Frontal cortex (tissue), 3 donors: ENCODE measurements at regions not wholly inside any gene's neighbourhood (a gene's known extent, or its start where the extent isn't known, plus 50 kb on each side); places are given as distances from the start of the nearest gene placed in this dataset.
A peak's percentile ranks its signal among the peaks of the same experiment; 100 is the strongest.

Source experiments
- DNase-seq, 2 donors: peaks; one replicate each; pipeline ENCODE4 v3.0.0; 2012; ENCODE audit warnings: low spot score in 2 of 2
- FAIRE-seq: peaks from 2 replicates; lab custom pipeline; 2012; peaks lifted over from hg19 to GRCh38; lab: Jason Lieb, UNC
- donor health status: control.
- donor health status: control.
- donor health status: control.

- DNase-seq (no peak), FAIRE-seq (no peak)
Measured at GRCh38 chr6:164419099-164419498, 890.3 kb downstream of the C6orf118 start.

- DNase-seq (no peak), FAIRE-seq (no peak)
Measured at GRCh38 chr6:164418262-164418588, 891.2 kb downstream of the C6orf118 start.

GRCh38 chr6:164417537-164418261, 891.7 kb downstream of the C6orf118 start:
- no peak for FAIRE-seq
- no peak for DNase-seq

- FAIRE-seq (no peak), DNase-seq (no peak)
Measured at GRCh38 chr6:164415832-164416563, 893.4 kb downstream of the C6orf118 start.

GRCh38 chr6:164414695-164415094, 894.7 kb downstream of the C6orf118 start:
- DNase-seq (no peak), FAIRE-seq (no peak)

GRCh38 chr6:164412566-164412965, 896.8 kb downstream of the C6orf118 start:
- no peak for FAIRE-seq
- DNase-seq, result no peak

- FAIRE-seq (no peak), DNase-seq (no peak)
Measured at GRCh38 chr6:164410017-164410416, 899.4 kb downstream of the C6orf118 start.

- FAIRE-seq (no peak), DNase-seq (no peak)
Measured at GRCh38 chr6:164409309-164410009, 899.9 kb downstream of the C6orf118 start.

GRCh38 chr6:164408868-164409267, 900.5 kb downstream of the C6orf118 start:
- DNase-seq, result no peak
- no peak for FAIRE-seq

GRCh38 chr6:164404812-164405488, 904.5 kb downstream of the C6orf118 start:
- DNase-seq, result no peak
- no peak for FAIRE-seq

GRCh38 chr6:164401871-164402270, 907.5 kb downstream of the C6orf118 start:
- FAIRE-seq (no peak), DNase-seq (no peak)

- no peak for FAIRE-seq
- no peak for DNase-seq
Measured at GRCh38 chr6:164398647-164399046, 910.8 kb downstream of the C6orf118 start.

GRCh38 chr6:164396071-164397047, 913.0 kb downstream of the C6orf118 start:
- DNase-seq (peak; percentile 4 to 8), FAIRE-seq (no peak)

GRCh38 chr6:164379795-164380194, 929.6 kb downstream of the C6orf118 start:
- FAIRE-seq, result no peak
- no peak for DNase-seq

- DNase-seq (no peak), FAIRE-seq (no peak)
Measured at GRCh38 chr6:164378330-164378729, 931.1 kb downstream of the C6orf118 start.

- DNase-seq (no peak), FAIRE-seq (no peak)
Measured at GRCh38 chr6:164377348-164377918, 932.0 kb downstream of the C6orf118 start.

- no peak for FAIRE-seq
- no peak for DNase-seq
Measured at GRCh38 chr6:164370773-164371172, 938.6 kb downstream of the C6orf118 start.

GRCh38 chr6:164359441-164359840, 944.9 kb downstream of the QKI start:
- DNase-seq (no peak), FAIRE-seq (no peak)

GRCh38 chr6:164359036-164359435, 944.5 kb downstream of the QKI start:
- FAIRE-seq (no peak), DNase-seq (no peak)
